Upper lobe of left lung (tissue), 4 donors: ENCODE measurements at regions not wholly inside any gene's neighbourhood (a gene's known extent, or its start where the extent isn't known, plus 50 kb on each side); places are given as distances from the start of the nearest gene placed in this dataset.

Experiments used
- EP300 ChIP-seq, 4 donors: sonication (generic); formaldehyde crosslinking; IDR thresholded peaks; one replicate each; pipeline ENCODE4 v1.5.1; 2017; ENCODE audit warnings: antibody characterized with exemption in 4 of 4, control low read depth in 2 of 4
- TF ChIP-seq, protein P1 (sequence below), 6 experiments: fragments of 450-650 bp in 4 of 6; fragments of 200-600 bp in 2 of 6; sonication (generic) in 2 of 6; IDR thresholded peaks; one replicate each; pipeline ENCODE4 v1.5.1; 2016 to 2019; ENCODE audit warnings: antibody characterized with exemption in 6 of 6

DNA sequence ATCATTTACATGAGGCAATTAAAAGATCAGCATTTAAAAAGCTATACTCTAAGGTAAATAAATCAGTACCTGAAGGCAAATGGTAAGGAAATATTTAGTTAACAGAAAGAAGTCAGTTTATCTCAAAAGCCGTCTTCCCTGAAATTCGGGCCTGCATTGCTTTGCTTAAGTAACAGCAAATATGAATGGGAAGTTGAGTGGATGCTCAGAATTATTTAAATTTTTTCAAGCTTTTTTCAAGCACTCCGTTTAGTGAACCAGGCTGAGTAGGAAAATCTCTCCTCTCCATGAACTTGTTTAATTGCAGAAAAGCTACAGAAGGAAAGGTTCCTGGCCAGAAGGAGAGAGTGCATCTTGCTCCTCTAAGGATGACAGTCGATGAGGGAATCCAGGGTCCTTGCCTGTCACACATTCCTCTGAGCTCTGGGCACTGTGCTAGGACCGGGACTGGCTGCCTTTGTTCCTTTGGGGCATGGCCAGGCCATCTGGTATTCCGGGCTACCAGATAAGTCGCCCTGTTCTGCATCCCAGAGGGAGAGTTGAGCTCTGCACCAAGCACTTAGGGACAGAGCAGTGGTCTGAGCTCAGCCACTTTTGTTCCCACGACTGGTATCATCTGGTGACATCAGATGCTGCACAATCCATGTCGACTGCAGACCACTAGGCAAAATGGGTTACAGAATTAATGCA lies 77.6 kb downstream of the RIN2 start:
- TF ChIP-seq, protein P1, sequence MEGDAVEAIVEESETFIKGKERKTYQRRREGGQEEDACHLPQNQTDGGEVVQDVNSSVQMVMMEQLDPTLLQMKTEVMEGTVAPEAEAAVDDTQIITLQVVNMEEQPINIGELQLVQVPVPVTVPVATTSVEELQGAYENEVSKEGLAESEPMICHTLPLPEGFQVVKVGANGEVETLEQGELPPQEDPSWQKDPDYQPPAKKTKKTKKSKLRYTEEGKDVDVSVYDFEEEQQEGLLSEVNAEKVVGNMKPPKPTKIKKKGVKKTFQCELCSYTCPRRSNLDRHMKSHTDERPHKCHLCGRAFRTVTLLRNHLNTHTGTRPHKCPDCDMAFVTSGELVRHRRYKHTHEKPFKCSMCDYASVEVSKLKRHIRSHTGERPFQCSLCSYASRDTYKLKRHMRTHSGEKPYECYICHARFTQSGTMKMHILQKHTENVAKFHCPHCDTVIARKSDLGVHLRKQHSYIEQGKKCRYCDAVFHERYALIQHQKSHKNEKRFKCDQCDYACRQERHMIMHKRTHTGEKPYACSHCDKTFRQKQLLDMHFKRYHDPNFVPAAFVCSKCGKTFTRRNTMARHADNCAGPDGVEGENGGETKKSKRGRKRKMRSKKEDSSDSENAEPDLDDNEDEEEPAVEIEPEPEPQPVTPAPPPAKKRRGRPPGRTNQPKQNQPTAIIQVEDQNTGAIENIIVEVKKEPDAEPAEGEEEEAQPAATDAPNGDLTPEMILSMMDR (IDR thresholded peaks at IDR 0.05): no peak
- TF ChIP-seq EP300 (IDR thresholded peaks at IDR 0.05): no peak
